WTC11 (cell line): ENCODE measurements at regions not wholly inside any gene's neighbourhood (a gene's known extent, or its start where the extent isn't known, plus 50 kb on each side); places are given as distances from the start of the nearest gene placed in this dataset.

Experiments used
- ATAC-seq: fragments of 200-7000 bp; cut with Tn5 transposase; 2 replicates; pipeline ENCODE4 v1.10.0; 2021; ENCODE audit warnings: mild to moderate bottlenecking, moderate library complexity
- CTCF ChIA-PET: fragments of 300-600 bp; sonication (Branson Sonifier 250); formaldehyde crosslinking; loops from one replicate; lab custom pipeline; 2021; ENCODE audit warnings: antibody characterized with exemption; lab: Charles Lee
- POLR2A ChIA-PET: fragments of 350-600 bp; sonication (Branson Sonifier 250); formaldehyde crosslinking; loops from one replicate; lab custom pipeline; 2021; ENCODE audit warnings: antibody characterized with exemption; lab: Charles Lee
- DNase-seq: peaks from one replicate; pipeline ENCODE4 v3.0.0; 2021; ENCODE audit warnings: low spot score
- H3K27ac Mint-ChIP-seq: 2 replicates; pipeline ENCODE4 v1.8.0; 2021; ENCODE audit warnings: mixed read lengths
- H3K27me3 Mint-ChIP-seq: 2 replicates; pipeline ENCODE4 v1.8.0; 2021; ENCODE audit warnings: low read depth, mild to moderate bottlenecking, moderate library complexity, mixed read lengths
- H3K36me3 Mint-ChIP-seq: 2 replicates; pipeline ENCODE4 v1.8.0; 2021; ENCODE audit warnings: mixed read lengths
- H3K4me1 Mint-ChIP-seq: 2 replicates; pipeline ENCODE4 v1.8.0; 2022; ENCODE audit warnings: mixed read lengths
- H3K4me3 Mint-ChIP-seq: 2 replicates; pipeline ENCODE4 v1.8.0; 2021; ENCODE audit warnings: mild to moderate bottlenecking, moderate library complexity, mixed read lengths
- H3K9me3 Mint-ChIP-seq: 2 replicates; pipeline ENCODE4 v1.8.0; 2021; ENCODE audit warnings: mixed read lengths
- JAZF1 ChIP-seq: fragments of 250-450 bp; sonication (Bioruptor Pico); IDR thresholded peaks from 2 replicates; pipeline ENCODE4 v1.9.0; 2021; ENCODE audit warnings: moderate library complexity, mild to moderate bottlenecking, inconsistent platforms
- NFYB ChIP-seq: sonication (generic); formaldehyde crosslinking; conservative IDR thresholded peaks from 2 replicates; pipeline ENCODE4 v1.8.0; 2022; ENCODE audit warnings: low read depth, missing genetic modification reagents
- NR2C2 ChIP-seq: sonication (generic); formaldehyde crosslinking; IDR thresholded peaks from 2 replicates; pipeline ENCODE4 v1.8.0; 2022; ENCODE audit warnings: mild to moderate bottlenecking, missing genetic modification reagents
- ZNF396 ChIP-seq: fragments of 250-450 bp; sonication (Bioruptor Pico); IDR thresholded peaks from 2 replicates; pipeline ENCODE4 v1.8.0; 2021; ENCODE audit warnings: mild to moderate bottlenecking, moderate library complexity, borderline replicate concordance
- ZNF416 ChIP-seq: fragments of 250-450 bp; sonication (Bioruptor Pico); IDR thresholded peaks from 2 replicates; pipeline ENCODE4 v1.9.0; 2021; ENCODE audit warnings: mild to moderate bottlenecking, inconsistent platforms
- TF ChIP-seq, protein P1 (sequence below): sonication (generic); formaldehyde crosslinking; IDR thresholded peaks from 2 replicates; pipeline ENCODE4 v1.8.1; 2022; ENCODE audit warnings: mild to moderate bottlenecking, missing genetic modification reagents, moderate library complexity, borderline replicate concordance
- TF ChIP-seq, protein P2 (sequence below): sonication (generic); formaldehyde crosslinking; IDR thresholded peaks from 2 replicates; pipeline ENCODE4 v1.8.1; 2022; ENCODE audit warnings: mild to moderate bottlenecking, moderate library complexity, missing genetic modification reagents
- TF ChIP-seq, protein P3 (sequence below): sonication (generic); formaldehyde crosslinking; conservative IDR thresholded peaks from 2 replicates; pipeline ENCODE4 v1.8.1; 2023; ENCODE audit warnings: mild to moderate bottlenecking, low read depth, missing genetic modification reagents, moderate library complexity
- TF ChIP-seq, protein P4 (sequence below): fragments of 250-450 bp; sonication (Bioruptor Pico); IDR thresholded peaks from 2 replicates; pipeline ENCODE4 v2.1.2; 2022; ENCODE audit warnings: mild to moderate bottlenecking, moderate library complexity
- TF ChIP-seq, protein P5 (sequence below): fragments of 200-600 bp; IDR thresholded peaks from 2 replicates; pipeline ENCODE4 v1.8.0; 2022; ENCODE audit warnings: antibody characterized with exemption
- TF ChIP-seq, protein P6 (sequence below): fragments of 250-450 bp; sonication (Bioruptor Pico); IDR thresholded peaks from 2 replicates; pipeline ENCODE4 v1.9.0; 2021; ENCODE audit warnings: mild to moderate bottlenecking, borderline replicate concordance

DNA sequence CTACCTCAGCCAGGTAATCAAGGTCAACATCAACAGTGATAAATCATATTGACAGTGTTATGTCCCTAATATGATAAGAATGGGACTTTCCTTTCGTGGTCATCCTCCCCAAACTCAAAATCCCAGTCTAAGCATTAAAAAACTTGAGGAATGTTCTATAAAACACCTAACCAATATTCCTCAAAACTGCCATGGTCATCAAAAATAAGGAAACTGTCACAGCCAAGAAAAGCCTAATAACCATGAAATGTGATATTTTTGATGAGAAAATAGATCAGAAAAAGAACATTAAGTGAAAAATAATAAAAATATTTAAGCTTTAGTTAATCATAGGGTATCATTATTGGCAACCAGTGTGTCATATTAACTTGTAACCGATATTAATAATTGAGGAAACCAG is 232.1 kb upstream of the ATP10B start (continued):
- no peak for TF ChIP-seq JAZF1 (CRISPR knock-in tag)

DNA sequence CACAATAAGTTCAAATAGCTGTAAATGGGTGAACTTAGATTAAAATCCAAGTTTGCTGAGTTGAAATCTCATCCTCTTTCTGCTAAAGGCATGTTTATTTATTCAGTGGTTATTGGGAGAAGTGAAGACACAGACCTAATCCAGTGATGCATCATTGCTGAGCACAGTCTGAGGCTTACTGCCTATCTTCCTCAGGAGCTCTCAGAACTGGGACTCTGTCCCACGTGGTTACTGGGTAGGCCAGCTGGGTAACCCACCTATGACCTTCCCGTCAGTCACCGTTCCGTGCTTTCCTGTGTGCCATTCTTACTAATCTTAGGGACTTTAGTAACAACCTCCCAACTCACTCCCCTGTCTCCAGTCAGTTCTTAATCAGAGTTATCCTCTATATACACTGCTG is 226.8 kb upstream of the ATP10B start:
- TF ChIP-seq ZNF396 (CRISPR knock-in tag) = no peak
- TF ChIP-seq, protein P1, sequence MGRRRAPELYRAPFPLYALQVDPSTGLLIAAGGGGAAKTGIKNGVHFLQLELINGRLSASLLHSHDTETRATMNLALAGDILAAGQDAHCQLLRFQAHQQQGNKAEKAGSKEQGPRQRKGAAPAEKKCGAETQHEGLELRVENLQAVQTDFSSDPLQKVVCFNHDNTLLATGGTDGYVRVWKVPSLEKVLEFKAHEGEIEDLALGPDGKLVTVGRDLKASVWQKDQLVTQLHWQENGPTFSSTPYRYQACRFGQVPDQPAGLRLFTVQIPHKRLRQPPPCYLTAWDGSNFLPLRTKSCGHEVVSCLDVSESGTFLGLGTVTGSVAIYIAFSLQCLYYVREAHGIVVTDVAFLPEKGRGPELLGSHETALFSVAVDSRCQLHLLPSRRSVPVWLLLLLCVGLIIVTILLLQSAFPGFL (CRISPR knock-in tag) = no peak
- TF ChIP-seq, protein P2, sequence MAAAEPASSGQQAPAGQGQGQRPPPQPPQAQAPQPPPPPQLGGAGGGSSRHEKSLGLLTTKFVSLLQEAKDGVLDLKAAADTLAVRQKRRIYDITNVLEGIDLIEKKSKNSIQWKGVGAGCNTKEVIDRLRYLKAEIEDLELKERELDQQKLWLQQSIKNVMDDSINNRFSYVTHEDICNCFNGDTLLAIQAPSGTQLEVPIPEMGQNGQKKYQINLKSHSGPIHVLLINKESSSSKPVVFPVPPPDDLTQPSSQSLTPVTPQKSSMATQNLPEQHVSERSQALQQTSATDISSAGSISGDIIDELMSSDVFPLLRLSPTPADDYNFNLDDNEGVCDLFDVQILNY (CRISPR knock-in tag) = no peak
- Mint-ChIP-seq H3K9me3 (no peaks in the 10 kb centered on the region; the same call in 1 of the 2 replicates), H3K36me3 (no peaks in the 10 kb centered on the region), H3K27me3 (no peaks in the 10 kb centered on the region), H3K4me1 (no peaks in the 10 kb centered on the region), H3K4me3 (no peak overlapping the region), H3K27ac (no peak overlapping the region)
- DNase-seq (no peak), ATAC-seq (no peak)
- ChIA-PET CTCF (no interaction called here), POLR2A (no interaction called here)

DNA sequence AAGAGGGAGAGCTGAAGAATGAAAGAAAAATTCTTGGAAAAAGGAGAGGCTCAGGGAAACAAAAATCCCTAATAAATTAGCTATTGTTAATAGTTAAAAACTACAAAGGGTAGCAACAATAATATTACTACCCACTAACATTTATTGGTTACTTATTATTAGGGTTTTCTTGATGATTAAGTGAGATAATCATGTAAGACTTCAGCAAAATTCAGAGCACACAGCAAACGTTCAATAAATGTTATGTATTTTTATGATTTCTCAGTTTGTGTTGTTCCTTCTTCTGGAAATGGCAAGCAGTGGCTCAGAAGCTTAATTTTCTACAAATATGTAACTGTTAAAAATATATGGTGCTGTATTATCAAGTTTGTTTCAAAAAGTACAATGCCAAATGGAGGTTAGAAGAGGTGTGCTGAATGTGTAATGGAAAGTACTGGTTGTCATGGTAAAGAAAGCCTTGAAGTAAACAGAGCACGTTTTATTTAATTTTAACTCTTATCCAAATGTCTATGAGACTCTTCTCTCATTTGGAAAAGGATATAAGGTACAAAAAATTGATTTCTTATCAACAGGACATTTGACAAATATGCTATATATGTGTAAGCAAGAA is 226.0 kb upstream of the ATP10B start:
- ChIA-PET POLR2A (no interaction called here), CTCF (no interaction called here)
- TF ChIP-seq ZNF416 (CRISPR knock-in tag) = no peak
- TF ChIP-seq, protein P3, sequence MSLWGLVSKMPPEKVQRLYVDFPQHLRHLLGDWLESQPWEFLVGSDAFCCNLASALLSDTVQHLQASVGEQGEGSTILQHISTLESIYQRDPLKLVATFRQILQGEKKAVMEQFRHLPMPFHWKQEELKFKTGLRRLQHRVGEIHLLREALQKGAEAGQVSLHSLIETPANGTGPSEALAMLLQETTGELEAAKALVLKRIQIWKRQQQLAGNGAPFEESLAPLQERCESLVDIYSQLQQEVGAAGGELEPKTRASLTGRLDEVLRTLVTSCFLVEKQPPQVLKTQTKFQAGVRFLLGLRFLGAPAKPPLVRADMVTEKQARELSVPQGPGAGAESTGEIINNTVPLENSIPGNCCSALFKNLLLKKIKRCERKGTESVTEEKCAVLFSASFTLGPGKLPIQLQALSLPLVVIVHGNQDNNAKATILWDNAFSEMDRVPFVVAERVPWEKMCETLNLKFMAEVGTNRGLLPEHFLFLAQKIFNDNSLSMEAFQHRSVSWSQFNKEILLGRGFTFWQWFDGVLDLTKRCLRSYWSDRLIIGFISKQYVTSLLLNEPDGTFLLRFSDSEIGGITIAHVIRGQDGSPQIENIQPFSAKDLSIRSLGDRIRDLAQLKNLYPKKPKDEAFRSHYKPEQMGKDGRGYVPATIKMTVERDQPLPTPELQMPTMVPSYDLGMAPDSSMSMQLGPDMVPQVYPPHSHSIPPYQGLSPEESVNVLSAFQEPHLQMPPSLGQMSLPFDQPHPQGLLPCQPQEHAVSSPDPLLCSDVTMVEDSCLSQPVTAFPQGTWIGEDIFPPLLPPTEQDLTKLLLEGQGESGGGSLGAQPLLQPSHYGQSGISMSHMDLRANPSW = no peak
- no peak for DNase-seq
- Mint-ChIP-seq H3K27me3 (no peaks in the 10 kb centered on the region), H3K27ac (no peak overlapping the region), H3K36me3 (no peaks in the 10 kb centered on the region), H3K4me1 (no peaks in the 10 kb centered on the region), H3K9me3 (no peaks in the 10 kb centered on the region; the same call in 1 of the 2 replicates), H3K4me3 (no peak overlapping the region)
- no peak for ATAC-seq

DNA sequence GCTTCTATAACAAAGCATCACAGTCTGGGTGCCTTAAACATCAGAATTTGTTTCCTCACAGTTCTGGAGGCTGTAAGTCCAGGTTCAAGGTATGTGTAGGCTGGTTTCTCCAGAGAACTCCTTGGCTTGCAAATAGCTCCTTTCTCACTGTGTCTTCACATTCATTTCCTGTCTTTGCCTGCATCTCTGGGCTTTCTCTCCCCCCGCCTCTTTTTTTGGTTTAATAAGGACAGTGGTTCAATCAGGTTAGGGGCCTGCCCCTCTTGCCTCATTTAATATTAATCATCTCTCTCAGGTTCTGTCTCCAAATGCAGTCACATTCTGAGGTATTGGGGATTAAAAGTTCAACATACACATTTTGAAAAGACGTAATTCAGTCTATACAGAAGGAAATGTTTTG is 225.5 kb upstream of the ATP10B start:
- ChIA-PET CTCF (no interaction called here), POLR2A (no interaction called here)
- DNase-seq (no peak), ATAC-seq (no peak)
- Mint-ChIP-seq H3K4me1 (no peaks in the 10 kb centered on the region), H3K4me3 (no peak overlapping the region), H3K27ac (no peak overlapping the region), H3K9me3 (no peaks in the 10 kb centered on the region; the same call in 1 of the 2 replicates), H3K27me3 (no peaks in the 10 kb centered on the region), H3K36me3 (no peaks in the 10 kb centered on the region)
- TF ChIP-seq NR2C2 (CRISPR knock-in tag) (no peak), NFYB (CRISPR knock-in tag) (no peak), ZNF416 (CRISPR knock-in tag) (no peak)
- TF ChIP-seq, protein P4, sequence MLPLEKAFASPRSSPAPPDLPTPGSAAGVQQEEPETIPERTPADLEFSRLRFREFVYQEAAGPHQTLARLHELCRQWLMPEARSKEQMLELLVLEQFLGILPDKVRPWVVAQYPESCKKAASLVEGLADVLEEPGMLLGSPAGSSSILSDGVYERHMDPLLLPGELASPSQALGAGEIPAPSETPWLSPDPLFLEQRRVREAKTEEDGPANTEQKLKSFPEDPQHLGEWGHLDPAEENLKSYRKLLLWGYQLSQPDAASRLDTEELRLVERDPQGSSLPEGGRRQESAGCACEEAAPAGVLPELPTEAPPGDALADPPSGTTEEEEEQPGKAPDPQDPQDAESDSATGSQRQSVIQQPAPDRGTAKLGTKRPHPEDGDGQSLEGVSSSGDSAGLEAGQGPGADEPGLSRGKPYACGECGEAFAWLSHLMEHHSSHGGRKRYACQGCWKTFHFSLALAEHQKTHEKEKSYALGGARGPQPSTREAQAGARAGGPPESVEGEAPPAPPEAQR (CRISPR knock-in tag) = no peak
- TF ChIP-seq, protein P5, sequence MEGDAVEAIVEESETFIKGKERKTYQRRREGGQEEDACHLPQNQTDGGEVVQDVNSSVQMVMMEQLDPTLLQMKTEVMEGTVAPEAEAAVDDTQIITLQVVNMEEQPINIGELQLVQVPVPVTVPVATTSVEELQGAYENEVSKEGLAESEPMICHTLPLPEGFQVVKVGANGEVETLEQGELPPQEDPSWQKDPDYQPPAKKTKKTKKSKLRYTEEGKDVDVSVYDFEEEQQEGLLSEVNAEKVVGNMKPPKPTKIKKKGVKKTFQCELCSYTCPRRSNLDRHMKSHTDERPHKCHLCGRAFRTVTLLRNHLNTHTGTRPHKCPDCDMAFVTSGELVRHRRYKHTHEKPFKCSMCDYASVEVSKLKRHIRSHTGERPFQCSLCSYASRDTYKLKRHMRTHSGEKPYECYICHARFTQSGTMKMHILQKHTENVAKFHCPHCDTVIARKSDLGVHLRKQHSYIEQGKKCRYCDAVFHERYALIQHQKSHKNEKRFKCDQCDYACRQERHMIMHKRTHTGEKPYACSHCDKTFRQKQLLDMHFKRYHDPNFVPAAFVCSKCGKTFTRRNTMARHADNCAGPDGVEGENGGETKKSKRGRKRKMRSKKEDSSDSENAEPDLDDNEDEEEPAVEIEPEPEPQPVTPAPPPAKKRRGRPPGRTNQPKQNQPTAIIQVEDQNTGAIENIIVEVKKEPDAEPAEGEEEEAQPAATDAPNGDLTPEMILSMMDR = no peak
- TF ChIP-seq, protein P6, sequence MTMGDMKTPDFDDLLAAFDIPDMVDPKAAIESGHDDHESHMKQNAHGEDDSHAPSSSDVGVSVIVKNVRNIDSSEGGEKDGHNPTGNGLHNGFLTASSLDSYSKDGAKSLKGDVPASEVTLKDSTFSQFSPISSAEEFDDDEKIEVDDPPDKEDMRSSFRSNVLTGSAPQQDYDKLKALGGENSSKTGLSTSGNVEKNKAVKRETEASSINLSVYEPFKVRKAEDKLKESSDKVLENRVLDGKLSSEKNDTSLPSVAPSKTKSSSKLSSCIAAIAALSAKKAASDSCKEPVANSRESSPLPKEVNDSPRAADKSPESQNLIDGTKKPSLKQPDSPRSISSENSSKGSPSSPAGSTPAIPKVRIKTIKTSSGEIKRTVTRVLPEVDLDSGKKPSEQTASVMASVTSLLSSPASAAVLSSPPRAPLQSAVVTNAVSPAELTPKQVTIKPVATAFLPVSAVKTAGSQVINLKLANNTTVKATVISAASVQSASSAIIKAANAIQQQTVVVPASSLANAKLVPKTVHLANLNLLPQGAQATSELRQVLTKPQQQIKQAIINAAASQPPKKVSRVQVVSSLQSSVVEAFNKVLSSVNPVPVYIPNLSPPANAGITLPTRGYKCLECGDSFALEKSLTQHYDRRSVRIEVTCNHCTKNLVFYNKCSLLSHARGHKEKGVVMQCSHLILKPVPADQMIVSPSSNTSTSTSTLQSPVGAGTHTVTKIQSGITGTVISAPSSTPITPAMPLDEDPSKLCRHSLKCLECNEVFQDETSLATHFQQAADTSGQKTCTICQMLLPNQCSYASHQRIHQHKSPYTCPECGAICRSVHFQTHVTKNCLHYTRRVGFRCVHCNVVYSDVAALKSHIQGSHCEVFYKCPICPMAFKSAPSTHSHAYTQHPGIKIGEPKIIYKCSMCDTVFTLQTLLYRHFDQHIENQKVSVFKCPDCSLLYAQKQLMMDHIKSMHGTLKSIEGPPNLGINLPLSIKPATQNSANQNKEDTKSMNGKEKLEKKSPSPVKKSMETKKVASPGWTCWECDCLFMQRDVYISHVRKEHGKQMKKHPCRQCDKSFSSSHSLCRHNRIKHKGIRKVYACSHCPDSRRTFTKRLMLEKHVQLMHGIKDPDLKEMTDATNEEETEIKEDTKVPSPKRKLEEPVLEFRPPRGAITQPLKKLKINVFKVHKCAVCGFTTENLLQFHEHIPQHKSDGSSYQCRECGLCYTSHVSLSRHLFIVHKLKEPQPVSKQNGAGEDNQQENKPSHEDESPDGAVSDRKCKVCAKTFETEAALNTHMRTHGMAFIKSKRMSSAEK = no peak
